Cardiac septum (tissue), 1 donor: ENCODE measurements at regions not wholly inside any gene's neighbourhood (a gene's known extent, or its start where the extent isn't known, plus 50 kb on each side); places are given as distances from the start of the nearest gene placed in this dataset.
"Not testable (repeated sequence)": the region's sequence is repeated elsewhere in the genome, so short reads cannot be mapped to it uniquely, and the experiment has no call there.

ENCODE experiments used
- DNase-seq: peaks from one replicate; pipeline ENCODE4 v3.0.0-alpha.2; 2020; ENCODE audit warnings: low spot score
- intact Hi-C: fragments of 100-400 bp; cut with DNase I; formaldehyde crosslinking; loops from one replicate; pipeline ENCODE4 v1.14.0; 2022
- donor health status: DM: no; HTN: no; CAD: no.

DNA sequence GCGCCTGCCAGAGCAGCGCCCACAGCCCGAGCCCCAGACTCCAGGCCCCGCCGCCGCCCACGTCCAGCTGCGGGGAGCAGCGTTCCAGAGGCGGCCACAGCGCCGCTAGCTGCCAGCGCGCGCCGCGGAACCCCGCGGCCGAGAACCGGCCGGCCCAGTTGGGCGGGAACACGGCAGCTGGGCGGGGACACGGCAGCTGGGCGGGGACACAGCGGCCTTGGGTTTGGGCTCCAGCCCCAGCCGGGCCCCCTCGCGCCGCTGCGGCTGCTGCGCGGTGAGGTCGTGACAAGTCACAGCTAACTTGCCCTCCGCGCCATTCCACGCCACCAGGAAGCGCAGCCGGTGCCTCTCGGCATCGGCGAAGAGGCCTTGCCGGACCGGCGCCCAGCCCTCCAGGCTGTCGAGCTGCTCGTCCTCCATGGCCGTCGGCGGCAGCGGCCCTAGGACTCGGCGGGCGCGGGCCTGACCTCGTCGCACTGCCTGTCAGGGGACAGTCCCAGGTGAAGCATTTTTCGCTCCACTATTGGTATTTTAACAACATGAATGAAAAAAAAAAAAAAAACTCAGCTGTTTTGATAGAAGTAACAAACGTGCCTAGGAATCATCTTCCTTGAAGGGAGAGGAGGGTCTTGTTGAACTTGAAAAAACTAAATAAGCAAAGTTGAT lies 56.6 kb upstream of the GOLGA8N start:
- DNase-seq, result peak; percentile 78
- intact Hi-C loops, result not testable (repeated sequence)

DNA sequence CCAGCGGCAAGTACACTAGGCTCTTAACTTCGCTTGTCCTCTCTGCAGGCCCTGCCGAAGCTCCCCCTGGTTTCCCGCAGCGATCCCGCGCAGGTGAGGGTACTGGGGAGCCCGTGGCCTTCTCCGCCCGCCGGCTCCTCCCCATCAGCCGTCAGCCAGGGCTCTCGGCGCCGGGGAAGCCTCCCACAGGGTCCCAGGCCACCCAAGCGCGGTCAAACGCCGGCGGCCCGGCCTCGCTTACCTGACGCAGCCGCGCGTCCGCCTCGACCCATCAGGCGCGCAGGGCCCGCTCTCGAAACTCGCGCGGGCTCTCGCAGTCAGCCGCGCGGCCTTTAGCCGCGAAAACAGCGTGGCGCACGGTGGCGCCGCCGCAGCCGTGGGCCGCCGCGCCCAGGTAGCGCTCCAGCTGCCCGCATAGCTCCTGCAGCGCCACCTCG lies 57.2 kb upstream of the GOLGA8N start:
- DNase-seq, intact Hi-C loops: not testable (repeated sequence)

DNA sequence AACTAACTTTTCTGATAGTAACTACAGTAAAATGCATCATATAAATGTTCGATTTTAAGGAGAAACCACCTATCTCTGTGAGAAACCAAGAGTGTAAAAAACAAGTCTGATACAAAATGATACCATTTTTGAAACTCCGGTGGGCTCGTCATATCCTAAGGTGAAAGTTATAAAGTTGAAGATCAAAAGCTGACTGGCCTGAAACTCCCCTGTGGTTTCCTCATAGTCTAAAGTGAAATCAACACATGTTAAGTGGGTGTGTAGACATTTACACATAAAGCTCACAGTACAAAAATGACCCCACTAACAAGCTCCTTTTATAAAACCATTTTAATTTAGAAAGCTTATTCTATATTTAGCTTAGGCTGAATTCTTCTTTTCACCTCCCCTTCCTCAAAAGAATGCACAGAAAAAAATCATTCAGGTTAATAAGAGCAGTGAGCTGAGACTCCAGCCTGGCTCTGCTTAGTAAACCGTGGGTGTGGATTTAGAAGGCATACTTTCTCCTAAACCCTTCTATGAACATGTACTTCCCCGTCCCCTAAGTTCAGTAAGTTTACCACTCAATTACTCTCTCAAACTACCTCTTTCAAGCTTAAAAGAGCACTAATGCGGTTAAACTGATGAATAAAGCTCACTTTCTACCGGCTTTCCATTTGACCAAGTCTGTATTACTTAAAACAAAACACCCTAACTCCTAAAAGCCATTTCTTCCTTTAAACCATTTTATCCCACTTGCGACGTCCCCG lies 57.9 kb upstream of the GOLGA8N start:
- intact Hi-C loops, result not testable (repeated sequence)

DNA sequence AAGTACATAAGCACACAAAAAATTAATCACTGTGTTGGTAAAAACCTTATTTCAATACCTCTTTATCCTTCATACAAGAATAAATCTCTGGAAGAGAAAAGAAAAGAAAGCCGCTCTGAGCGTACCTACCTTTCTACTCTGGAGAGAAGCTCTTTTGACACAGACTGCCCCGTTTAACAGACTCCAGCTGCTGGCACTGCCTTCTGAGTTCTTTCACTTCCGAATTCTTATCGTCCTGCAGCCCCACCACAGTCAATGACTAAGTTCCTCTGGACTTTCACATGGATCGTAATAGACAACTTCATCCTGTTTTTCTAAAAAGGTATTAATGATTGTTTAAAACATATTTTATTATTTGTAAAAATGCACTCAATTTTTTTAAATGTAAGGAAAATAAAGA lies 67.5 kb upstream of the GOLGA8O start:
- intact Hi-C loops, DNase-seq: not testable (repeated sequence)

More for the DNA sequence above, 57.9 kb upstream of the GOLGA8N start:
- DNase-seq, result not testable (repeated sequence)

DNA sequence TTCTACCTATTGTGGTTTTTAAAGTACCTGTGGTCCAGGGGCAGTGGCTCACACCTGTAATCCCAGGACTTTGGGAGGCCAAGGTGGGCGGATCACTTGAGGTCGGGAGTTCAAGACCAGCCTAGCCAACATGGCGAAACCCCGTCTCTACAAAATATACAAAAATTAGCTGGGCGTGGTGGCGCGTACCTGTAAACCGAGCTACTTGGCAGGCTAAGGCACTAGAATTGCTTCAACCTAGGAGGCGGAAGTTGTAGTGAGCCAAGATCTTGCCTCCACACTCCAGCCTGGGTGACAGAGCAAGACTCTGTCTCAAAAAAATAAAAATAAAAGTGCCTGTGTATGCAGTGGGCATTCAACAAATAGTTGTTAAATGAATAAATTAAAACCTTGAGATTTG lies 67.0 kb upstream of the GOLGA8O start:
- intact Hi-C loops, DNase-seq: not testable (repeated sequence)

DNA sequence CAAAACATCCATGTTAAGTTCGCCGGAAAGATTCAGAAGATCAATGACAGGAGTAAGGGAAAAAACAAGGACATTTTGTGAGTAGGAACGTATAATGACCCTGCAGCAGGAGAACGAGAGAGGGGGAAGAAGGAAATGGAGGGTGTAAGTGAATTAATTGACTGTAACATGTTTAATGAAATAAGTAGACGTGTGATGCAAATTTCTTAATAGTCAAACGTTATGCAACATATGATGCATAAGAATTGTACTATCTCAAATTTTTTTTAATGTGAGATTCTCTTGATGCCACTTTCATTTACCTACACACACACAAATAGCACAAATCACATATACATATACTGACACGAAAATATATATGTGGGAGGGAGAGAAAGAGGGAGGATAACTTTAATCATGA lies 63.5 kb upstream of the GOLGA8O start:
- DNase-seq, intact Hi-C loops: not testable (repeated sequence)

DNA sequence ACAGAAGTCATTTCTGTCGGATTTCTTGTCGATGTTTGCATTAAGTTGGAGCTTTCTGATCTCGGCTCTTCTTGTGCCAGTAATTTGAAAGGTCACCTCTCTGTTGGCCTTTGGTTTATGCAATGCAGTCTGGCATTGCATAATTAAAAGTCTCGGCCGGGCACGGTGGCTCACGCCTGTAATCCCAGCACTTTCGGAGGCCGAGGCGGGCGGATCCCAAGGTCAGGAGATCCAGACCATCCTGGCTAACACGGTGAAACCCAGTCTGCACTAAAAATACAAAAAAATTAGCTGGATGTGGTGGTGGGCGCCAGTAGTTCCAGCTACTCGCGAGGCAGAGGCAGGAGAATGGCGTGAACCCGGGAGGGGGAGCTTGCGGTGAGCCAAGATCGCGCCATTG lies 62.6 kb upstream of the GOLGA8O start:
- not testable (repeated sequence) for DNase-seq

DNA sequence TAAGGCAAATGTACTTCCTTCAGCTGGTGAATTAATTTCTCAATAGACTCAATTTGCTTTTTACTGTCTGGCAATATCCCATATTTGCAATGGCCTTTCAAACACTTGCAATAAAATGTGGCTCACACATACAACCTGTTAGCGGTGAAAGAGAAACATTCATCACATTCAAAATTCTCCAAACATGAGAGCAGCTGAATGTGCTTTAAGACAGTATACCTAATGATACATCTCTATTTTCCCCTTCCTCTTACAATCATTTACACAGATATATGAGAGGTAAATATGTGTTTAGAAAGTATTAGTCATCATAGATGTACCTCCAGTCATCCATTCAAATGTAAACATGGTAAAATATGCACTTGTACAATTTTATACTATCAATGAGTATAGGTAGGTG lies 61.5 kb upstream of the GOLGA8O start:
- DNase-seq, intact Hi-C loops: not testable (repeated sequence)

More for the DNA sequence above, 62.6 kb upstream of the GOLGA8O start:
- intact Hi-C loops, result not testable (repeated sequence)

DNA sequence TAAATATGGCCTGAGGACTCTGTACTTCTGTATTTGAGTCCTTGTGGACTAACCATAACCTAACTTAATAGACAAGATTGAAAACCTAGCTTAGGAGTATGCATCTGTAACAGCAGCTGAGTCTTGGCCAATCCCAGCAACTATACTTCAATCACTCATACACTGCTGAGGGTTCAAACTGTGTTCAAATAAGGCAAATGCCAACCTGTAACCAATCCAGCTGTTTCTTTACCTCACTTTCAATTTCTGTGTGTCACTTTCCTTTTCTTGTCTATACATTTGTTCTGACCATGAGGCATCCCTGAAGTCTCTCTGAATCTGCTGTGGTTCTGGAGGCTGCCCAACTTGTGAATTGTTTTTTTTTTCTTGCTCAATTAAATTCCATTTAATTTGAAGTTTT lies 57.9 kb upstream of the GOLGA8O start:
- DNase-seq, intact Hi-C loops: not testable (repeated sequence)

DNA sequence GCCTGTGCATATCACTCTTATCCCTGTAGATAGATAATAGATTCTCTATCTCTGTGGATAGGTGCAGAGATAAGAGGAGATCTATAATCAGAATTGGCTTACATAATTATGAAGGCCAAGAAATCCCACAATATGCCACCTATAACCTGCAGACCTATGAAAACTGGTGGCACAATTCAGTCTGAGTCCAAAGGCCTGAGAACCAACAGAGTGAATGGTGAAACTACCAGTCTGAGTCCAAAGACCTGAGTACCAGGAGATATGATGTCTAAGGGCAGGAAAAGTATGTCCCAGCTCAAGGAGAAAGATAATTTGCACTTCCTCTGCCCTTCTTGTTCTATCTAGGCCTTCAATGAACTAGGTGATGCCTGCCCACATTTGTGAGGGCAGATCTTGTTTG lies 54.6 kb upstream of the GOLGA8O start:
- DNase-seq, result not testable (repeated sequence)

DNA sequence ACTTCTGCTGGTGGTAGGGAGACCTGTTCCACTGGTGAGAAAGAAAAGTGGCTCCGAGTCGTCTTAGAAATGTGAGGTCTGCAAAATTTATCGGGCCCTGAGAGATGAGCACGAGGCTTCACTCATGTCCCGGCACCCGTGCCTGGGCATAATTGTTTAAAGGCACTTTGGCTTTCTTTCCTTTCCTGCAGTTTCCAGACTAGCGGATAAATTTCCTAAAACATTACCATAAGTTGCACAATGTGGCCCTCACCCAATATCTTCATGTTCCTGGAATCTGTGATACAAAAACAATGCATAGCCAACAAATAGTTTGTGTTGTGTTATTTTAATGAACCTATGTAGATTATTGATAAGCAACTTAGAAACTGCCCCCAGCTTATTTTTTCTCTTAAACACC lies 52.6 kb upstream of the GOLGA8O start:
- DNase-seq, intact Hi-C loops: not testable (repeated sequence)

More for the DNA sequence above, 54.6 kb upstream of the GOLGA8O start:
- intact Hi-C loops, result not testable (repeated sequence)

DNA sequence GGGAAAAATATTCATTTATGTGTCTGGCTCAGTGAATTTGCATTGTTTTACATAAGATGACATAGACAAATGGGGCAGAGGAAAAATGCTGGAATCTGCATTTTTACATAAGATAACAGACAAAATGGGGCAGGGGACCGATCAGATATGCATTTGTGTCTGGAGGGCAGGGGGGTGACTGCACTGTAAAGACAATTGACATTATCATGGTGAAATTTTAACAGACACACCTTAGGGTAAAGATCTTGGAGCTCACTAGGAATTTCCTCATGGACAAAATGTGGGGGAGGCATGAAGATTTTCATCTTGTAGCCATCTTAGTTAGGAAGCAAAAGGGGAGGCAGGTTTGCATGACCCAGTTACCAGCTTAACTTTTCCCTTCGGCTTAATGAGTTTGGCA lies 51.4 kb upstream of the GOLGA8O start:
- intact Hi-C loops, DNase-seq: not testable (repeated sequence)

DNA sequence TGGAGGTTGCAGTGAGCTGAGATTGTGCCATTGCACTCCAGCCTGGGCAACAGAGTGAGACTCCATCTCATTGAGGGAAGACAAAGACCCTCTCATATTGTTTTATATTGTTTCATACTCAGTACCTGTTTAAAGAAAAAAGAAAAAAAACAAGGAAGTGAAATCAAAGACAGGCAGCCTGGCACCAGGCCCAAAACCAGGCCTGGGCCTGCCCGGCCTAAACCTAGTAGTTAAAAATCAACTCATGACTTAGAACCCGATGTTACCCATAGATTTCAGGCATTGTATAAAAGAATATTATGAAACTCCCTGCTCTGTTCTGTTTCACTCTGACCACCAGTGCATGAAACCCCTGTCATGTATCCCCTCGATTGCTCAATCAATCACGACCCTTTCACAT lies 50.2 kb upstream of the GOLGA8O start:
- intact Hi-C loops, DNase-seq: not testable (repeated sequence)
